Bronchial epithelial cell (primary cell): ENCODE measurements at regions not wholly inside any gene's neighbourhood (a gene's known extent, or its start where the extent isn't known, plus 50 kb on each side); places are given as distances from the start of the nearest gene placed in this dataset.

Source experiments
- DNase-seq: peaks from one replicate; pipeline ENCODE4 v3.0.0-alpha.2; 2010; ENCODE audit warnings: low read depth
- FAIRE-seq: peaks from 2 replicates; lab custom pipeline; 2011; peaks lifted over from hg19 to GRCh38; lab: Jason Lieb, UNC
- H3K27me3 ChIP-seq: 2 replicates; pipeline ENCODE4 v1.5.1; 2011; ENCODE audit warnings: low read length; ENCODE audit not compliant: control insufficient read depth, insufficient read depth
- H3K36me3 ChIP-seq: 2 replicates; pipeline ENCODE4 v1.5.1; 2011; ENCODE audit warnings: low read length; ENCODE audit not compliant: control insufficient read depth, insufficient read depth
- H3K4me3 ChIP-seq: 2 replicates; pipeline ENCODE4 v1.5.1; 2011; ENCODE audit warnings: mild to moderate bottlenecking, low read depth, low read length, control low read depth
- CTCF ChIP-seq: IDR thresholded peaks from 2 replicates; pipeline ENCODE4 v1.5.1; 2011; ENCODE audit warnings: mild to moderate bottlenecking, moderate library complexity, low read length, control low read depth, inconsistent platforms; ENCODE audit not compliant: insufficient read depth, severe bottlenecking

DNA sequence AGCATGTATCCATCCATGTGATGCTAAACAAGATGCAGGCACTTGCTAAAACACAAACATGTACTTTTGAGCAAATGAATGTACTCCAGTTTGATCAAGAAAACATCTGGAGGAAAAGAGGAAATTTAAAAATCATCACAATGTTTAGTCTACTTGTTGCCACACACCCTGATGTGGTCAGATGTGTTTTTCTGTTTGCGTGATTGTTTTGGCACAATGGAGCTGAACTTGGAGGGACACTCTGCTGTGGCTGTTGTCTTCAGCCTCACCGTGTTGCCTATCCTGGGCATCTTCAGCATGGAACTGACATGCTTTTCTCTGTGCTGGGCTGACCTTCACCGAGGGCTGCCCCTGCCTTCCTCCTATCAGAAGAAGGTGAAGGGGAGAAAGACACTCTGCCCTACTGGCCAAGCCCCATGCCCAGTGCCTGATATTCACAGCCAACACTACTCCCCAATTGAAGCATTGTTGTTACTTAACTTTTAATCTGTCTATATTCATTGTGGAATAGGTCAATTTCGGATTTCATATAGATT, 268.3 kb upstream of the IGFBP3 start:
- no peaks in the 10 kb centered on the region for H3K27me3 ChIP-seq
- TF ChIP-seq CTCF, result no peak
- H3K4me3 ChIP-seq, result no peak overlapping the region
- H3K36me3 ChIP-seq, result no peaks in the 10 kb centered on the region
- no peak for FAIRE-seq
- no peak for DNase-seq

DNA sequence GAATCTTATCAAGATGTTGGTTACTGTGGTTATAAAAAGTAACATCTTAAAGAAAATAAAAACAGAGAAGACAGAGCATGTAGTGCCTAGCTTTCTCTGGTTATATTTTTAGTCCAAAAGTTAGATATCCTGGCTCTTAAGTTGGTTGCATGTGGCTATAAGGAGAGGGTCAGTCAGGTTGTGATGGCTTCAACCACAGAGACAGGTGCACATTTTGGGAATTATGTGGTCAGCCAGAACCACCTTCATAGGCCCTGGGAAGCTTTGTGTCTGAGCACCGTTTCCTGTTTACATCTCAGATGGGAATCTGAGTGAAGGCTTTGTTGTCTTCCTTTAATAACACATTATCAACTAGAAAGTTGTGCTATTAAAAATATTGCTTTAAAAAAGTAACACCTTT, 265.1 kb upstream of the IGFBP3 start:
- TF ChIP-seq CTCF, result no peak
- H3K4me3 ChIP-seq, result no peak overlapping the region
- DNase-seq, result no peak
- no peaks in the 10 kb centered on the region for H3K36me3 ChIP-seq
- FAIRE-seq, result no peak
- H3K27me3 ChIP-seq, result no peaks in the 10 kb centered on the region

DNA sequence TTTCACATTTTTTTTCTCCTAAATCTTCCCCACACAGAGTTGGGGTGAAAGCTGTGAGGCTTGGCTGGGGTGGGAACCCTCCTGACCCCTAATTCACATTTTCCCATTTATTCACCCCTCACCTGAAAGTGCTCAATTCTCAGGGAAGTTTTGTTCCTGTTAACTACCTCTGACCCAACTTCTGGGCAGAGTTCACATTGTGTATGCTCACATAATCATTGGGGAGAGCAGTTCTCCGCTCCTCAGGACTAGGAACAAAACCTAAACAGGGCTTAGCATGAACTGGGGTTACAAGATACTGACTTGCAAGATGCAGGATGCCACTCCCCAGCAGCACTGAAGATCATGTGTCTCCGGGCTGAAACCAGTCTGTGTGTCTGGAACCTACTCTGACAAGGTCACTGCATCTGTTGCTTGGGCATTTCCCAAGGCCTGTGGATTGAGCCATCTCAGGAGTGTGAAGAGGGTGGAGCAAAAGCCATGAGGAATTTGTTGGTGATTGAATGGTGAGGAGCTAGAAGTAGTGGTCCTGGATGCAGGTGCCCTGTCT, 258.1 kb upstream of the IGFBP3 start:
- DNase-seq, result no peak
- peak; percentile 7 for FAIRE-seq
- H3K36me3 ChIP-seq, result no peaks in the 10 kb centered on the region
- peaks cover 2% of the 10 kb centered on the region for H3K27me3 ChIP-seq
- no peak overlapping the region for H3K4me3 ChIP-seq
- TF ChIP-seq CTCF, result no peak

DNA sequence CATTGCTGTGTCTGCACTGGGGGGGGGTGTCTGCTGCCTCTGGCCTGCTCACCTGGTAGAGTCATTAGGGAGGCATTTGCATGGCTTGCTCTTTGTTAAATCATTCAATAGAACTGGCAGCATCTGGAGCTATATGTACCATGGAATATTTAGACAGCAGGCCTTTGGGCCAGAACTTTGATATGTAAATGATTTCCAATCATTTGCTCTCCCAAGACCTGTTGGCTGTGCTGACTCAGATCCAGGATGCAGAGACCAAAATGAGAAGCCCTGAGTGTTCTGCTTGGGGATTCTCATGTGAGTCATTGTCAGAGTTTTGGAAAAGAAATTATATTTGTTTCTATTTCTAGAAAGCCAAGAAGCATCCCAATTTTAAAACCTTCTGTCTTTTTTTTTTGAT, 257.6 kb upstream of the IGFBP3 start:
- H3K36me3 ChIP-seq, result no peaks in the 10 kb centered on the region
- peak; percentile 57 for DNase-seq
- no peak for FAIRE-seq
- H3K4me3 ChIP-seq, result no peak overlapping the region
- peaks cover 2% of the 10 kb centered on the region for H3K27me3 ChIP-seq
- no peak for TF ChIP-seq CTCF

GRCh38 chr7:46177821-46178220, 256.7 kb upstream of the IGFBP3 start:
- TF ChIP-seq CTCF, result no peak
- DNase-seq (no peak), FAIRE-seq (peak; percentile 89)
- no peaks in the 10 kb centered on the region for H3K36me3 ChIP-seq
- no peak overlapping the region for H3K4me3 ChIP-seq
- H3K27me3 ChIP-seq, result peaks cover 2% of the 10 kb centered on the region

- Histone ChIP-seq H3K27me3 (peaks cover 2% of the 10 kb centered on the region), H3K36me3 (no peaks in the 10 kb centered on the region), H3K4me3 (no peak overlapping the region)
- TF ChIP-seq CTCF, result no peak
- DNase-seq (no peak), FAIRE-seq (no peak)
Measured at GRCh38 chr7:46175221-46175620, 254.1 kb upstream of the IGFBP3 start.
